Stomach (tissue), 8 donors: ENCODE measurements at regions not wholly inside any gene's neighbourhood (a gene's known extent, or its start where the extent isn't known, plus 50 kb on each side); places are given as distances from the start of the nearest gene placed in this dataset.

Source experiments
- DNase-seq, 2 donors: peaks; one replicate each; pipeline versions ENCODE4 v3.0.0 to v3.0.0-alpha.2; 2013 to 2019
- H3K27ac ChIP-seq, 5 donors: fragments of 200-600 bp in 4 of 5; sonication (generic) in 4 of 5; one replicate each; pipeline ENCODE4 v1.5.1; 2013 to 2019; ENCODE audit warnings: mild to moderate bottlenecking in 1 of 5, moderate library complexity in 1 of 5
- H3K27me3 ChIP-seq, 3 donors: fragments of 200-600 bp; sonication (generic); one replicate each; pipeline ENCODE4 v1.5.1; 2017 to 2019; ENCODE audit warnings: mixed run types in 1 of 3
- H3K36me3 ChIP-seq, 4 donors: fragments of 200-600 bp; sonication (generic); 1 replicate in 3 of 4; 2 replicates in 1 of 4; pipeline ENCODE4 v1.5.1; 2016 to 2019
- H3K4me1 ChIP-seq, 4 donors: fragments of 200-600 bp; sonication (generic); one replicate each; pipeline ENCODE4 v1.5.1; 2016 to 2019
- H3K4me3 ChIP-seq, 4 donors: fragments of 200-600 bp; sonication (generic) in 3 of 4; one replicate each; pipeline ENCODE4 v1.5.1; 2016 to 2019; ENCODE audit warnings: mild to moderate bottlenecking in 1 of 4
- H3K9me3 ChIP-seq, 4 donors: fragments of 200-600 bp; sonication (generic); one replicate each; pipeline ENCODE4 v1.5.1; 2016 to 2019
- CTCF ChIP-seq, 7 experiments: fragments of 450-650 bp in 4 of 7; fragments of 200-600 bp in 3 of 7; sonication (generic) in 3 of 7; IDR thresholded peaks; one replicate each; pipeline ENCODE4 v1.5.1; 2016 to 2019; ENCODE audit warnings: antibody characterized with exemption in 7 of 7, control low read depth in 2 of 7, mild to moderate bottlenecking in 1 of 7
- EP300 ChIP-seq: sonication (generic); formaldehyde crosslinking; IDR thresholded peaks from one replicate; pipeline ENCODE4 v1.6.1; 2017; ENCODE audit warnings: antibody characterized with exemption
- POLR2A ChIP-seq, 4 donors: fragments of 450-650 bp; IDR thresholded peaks; one replicate each; pipeline ENCODE4 v1.6.1; 2016; ENCODE audit warnings: antibody characterized with exemption in 4 of 4, control low read depth in 2 of 4, mild to moderate bottlenecking in 1 of 4, moderate library complexity in 1 of 4
- POLR2AphosphoS5 ChIP-seq, 3 donors: sonication (generic); formaldehyde crosslinking; IDR thresholded peaks; one replicate each; pipeline ENCODE4 v1.6.1; 2016; ENCODE audit warnings: antibody characterized with exemption in 3 of 3
- WGBS, 5 donors: extraction: QIAGEN DNeasy Blood & Tissue Kit in 3 of 5; methylation state at CpG; one replicate each; pipeline versions ENCODE4 v1.1.5 to v1.1.7; 2013 to 2018; 5-methylcytosine and 5-hydroxymethylcytosine counted together
- intact Hi-C: fragments of 100-400 bp; cut with DNase I; formaldehyde crosslinking; loops from one replicate; pipeline ENCODE4 v1.15.1; 2023; ENCODE audit warnings: low total_unique reads
- donor health status: healthy with polysubstance abuse.
- donor health status: Bipolar disorder and iron deficiency.
- donor health status: healthy.

GRCh38 chr12:109648521-109648920 lies 65.1 kb upstream of the FAM222A start:
- Histone ChIP-seq H3K4me1 (no peaks in the 10 kb centered on the region), H3K27ac (no peak overlapping the region), H3K4me3 (no peak overlapping the region), H3K9me3 (no peaks in the 10 kb centered on the region), H3K36me3 (no peaks in the 10 kb centered on the region), H3K27me3 (peaks cover 0 to 70% (median 0%) of the 10 kb centered on the region in 3 donors)
- intact Hi-C loops, result no loop called here
- TF ChIP-seq POLR2A (IDR thresholded peaks at IDR 0.05) (no peak), POLR2AphosphoS5 (IDR thresholded peaks at IDR 0.05) (no peak)
- WGBS, 5 donors, result 50 to 73% (median 68%) methylated on average over 9 of the region's 9 CpGs
- no peak for DNase-seq

GRCh38 chr12:109650808-109651207 lies 62.8 kb upstream of the FAM222A start:
- intact Hi-C loops, result no loop called here
- H3K27me3 ChIP-seq, result peaks cover 0 to 68% (median 0%) of the 10 kb centered on the region in 3 donors
- 76 to 97% (median 80%) methylated on average over 4 of the region's 4 CpGs for WGBS, 5 donors

GRCh38 chr12:109651596-109651995 lies 62.0 kb upstream of the FAM222A start:
- intact Hi-C loops, result no loop called here
- no peak overlapping the region for H3K4me3 ChIP-seq
- H3K9me3 ChIP-seq, result no peaks in the 10 kb centered on the region
- TF ChIP-seq POLR2AphosphoS5 (IDR thresholded peaks at IDR 0.05) (no peak), CTCF (IDR thresholded peaks at IDR 0.05) (no peak), EP300 (no peak), POLR2A (IDR thresholded peaks at IDR 0.05) (no peak)
- DNase-seq, result no peak
- no peaks in the 10 kb centered on the region for H3K36me3 ChIP-seq
- H3K4me1 ChIP-seq, result no peaks in the 10 kb centered on the region
- no peak overlapping the region for H3K27ac ChIP-seq
- H3K27me3 ChIP-seq, result peaks cover 0 to 68% (median 0%) of the 10 kb centered on the region in 3 donors
- WGBS, 5 donors, result 86 to 93% (median 92%) methylated on average over 1 of the region's 1 CpG

More at GRCh38 chr12:109650808-109651207, 62.8 kb upstream of the FAM222A start:
- DNase-seq, result no peak
- TF ChIP-seq EP300, result no peak
- H3K4me1 ChIP-seq, result no peaks in the 10 kb centered on the region
- no peaks in the 10 kb centered on the region for H3K36me3 ChIP-seq
- H3K9me3 ChIP-seq, result no peaks in the 10 kb centered on the region
- no peak overlapping the region for H3K4me3 ChIP-seq
- no peak overlapping the region for H3K27ac ChIP-seq

GRCh38 chr12:109652233-109652976 lies 61.2 kb upstream of the FAM222A start:
- Histone ChIP-seq H3K36me3 (no peaks in the 10 kb centered on the region), H3K9me3 (no peaks in the 10 kb centered on the region), H3K4me3 (no peak overlapping the region), H3K4me1 (no peaks in the 10 kb centered on the region), H3K27ac (no peak overlapping the region), H3K27me3 (peaks cover 0 to 64% (median 0%) of the 10 kb centered on the region in 3 donors)
- TF ChIP-seq POLR2AphosphoS5 (IDR thresholded peaks at IDR 0.05), result no peak
- TF ChIP-seq EP300, result no peak
- TF ChIP-seq POLR2A (IDR thresholded peaks at IDR 0.05), result no peak
- TF ChIP-seq CTCF (IDR thresholded peaks at IDR 0.05), result no peak
- 56 to 72% (median 63%) methylated on average over 10 of the region's 10 CpGs for WGBS, 5 donors
- intact Hi-C loops, result no loop called here
- no peak for DNase-seq

- no peak for TF ChIP-seq CTCF (IDR thresholded peaks at IDR 0.05)
- TF ChIP-seq EP300, result no peak
- TF ChIP-seq POLR2A (IDR thresholded peaks at IDR 0.05), result no peak
- TF ChIP-seq POLR2AphosphoS5 (IDR thresholded peaks at IDR 0.05), result no peak
- no peaks in the 10 kb centered on the region for H3K9me3 ChIP-seq
- H3K4me3 ChIP-seq, result no peak overlapping the region
- H3K27me3 ChIP-seq, result peaks cover 0 to 63% (median 0%) of the 10 kb centered on the region in 3 donors
- no peak for DNase-seq
- H3K27ac ChIP-seq, result no peak overlapping the region
- H3K36me3 ChIP-seq, result no peaks in the 10 kb centered on the region
- intact Hi-C loops, result no loop called here
- H3K4me1 ChIP-seq, result no peaks in the 10 kb centered on the region
- 60 to 74% (median 67%) methylated on average over 2 of the region's 2 CpGs for WGBS, 5 donors
These were observed 60.7 kb upstream of the FAM222A start for GRCh38 chr12:109652977-109653264.
